Skin epidermis (tissue), 12 donors: ENCODE measurements at regions not wholly inside any gene's neighbourhood (a gene's known extent, or its start where the extent isn't known, plus 50 kb on each side); places are given as distances from the start of the nearest gene placed in this dataset.
A peak's percentile ranks its signal among the peaks of the same experiment; 100 is the strongest.

Source experiments
- H3K27ac ChIP-seq, 21 experiments: fragments of 200-600 bp; sonication (generic) in 11 of 21; one replicate each; pipeline ENCODE4 v1.5.0; 2020; ENCODE audit warnings: mild to moderate bottlenecking in 3 of 21, inconsistent platforms in 2 of 21, moderate library complexity in 2 of 21
- H3K4me3 ChIP-seq, 7 experiments: fragments of 200-600 bp; sonication (generic) in 2 of 7; one replicate each; pipeline ENCODE4 v1.5.0; 2020; ENCODE audit warnings: inconsistent platforms in 2 of 7, mild to moderate bottlenecking in 2 of 7, moderate library complexity in 1 of 7

GRCh38 chr6:141624301-141624700, 508.4 kb upstream of the GJE1 start:
- H3K27ac ChIP-seq = no peak overlapping the region
- H3K4me3 ChIP-seq = no peak overlapping the region

- H3K27ac ChIP-seq = no peak overlapping the region
- H3K4me3 ChIP-seq = no peak overlapping the region
These were observed 514.5 kb upstream of the GJE1 start for GRCh38 chr6:141618180-141618581.

GRCh38 chr6:141610741-141611140, 522.0 kb upstream of the GJE1 start:
- Histone ChIP-seq H3K4me3 (no peak overlapping the region), H3K27ac (no peak overlapping the region)

GRCh38 chr6:141607956-141608355, 524.8 kb upstream of the GJE1 start:
- Histone ChIP-seq H3K4me3 (no peak overlapping the region), H3K27ac (no peak overlapping the region)

- no peak overlapping the region for H3K27ac ChIP-seq
- H3K4me3 ChIP-seq = no peak overlapping the region
These were observed 534.2 kb upstream of the GJE1 start for GRCh38 chr6:141598487-141598886.

GRCh38 chr6:141594874-141595273, 537.9 kb upstream of the GJE1 start:
- no peak overlapping the region for H3K4me3 ChIP-seq
- H3K27ac ChIP-seq = no peak overlapping the region

- no peak overlapping the region for H3K4me3 ChIP-seq
- no peak overlapping the region for H3K27ac ChIP-seq
These were observed 539.4 kb upstream of the GJE1 start for GRCh38 chr6:141593311-141593710.

- H3K27ac ChIP-seq = no peak overlapping the region
These were observed 545.1 kb upstream of the GJE1 start for GRCh38 chr6:141587482-141588266.

GRCh38 chr6:141580988-141581552, 551.7 kb upstream of the GJE1 start:
- Histone ChIP-seq H3K27ac (no peak overlapping the region), H3K4me3 (no peak overlapping the region)

More at GRCh38 chr6:141587482-141588266, 545.1 kb upstream of the GJE1 start:
- H3K4me3 ChIP-seq = no peak overlapping the region

GRCh38 chr6:141580131-141580530, 552.6 kb upstream of the GJE1 start:
- Histone ChIP-seq H3K4me3 (no peak overlapping the region), H3K27ac (no peak overlapping the region)

GRCh38 chr6:141576751-141577150, 556.0 kb upstream of the GJE1 start:
- H3K4me3 ChIP-seq = no peak overlapping the region

GRCh38 chr6:141562851-141563763, 569.6 kb upstream of the GJE1 start:
- Histone ChIP-seq H3K4me3 (peak overlapping the region; percentile 3 to 30 (median 22)), H3K27ac (peak overlapping the region in 12 of 21 experiments; percentile 1 to 75 (median 54))

More at GRCh38 chr6:141576751-141577150, 556.0 kb upstream of the GJE1 start:
- no peak overlapping the region for H3K27ac ChIP-seq

GRCh38 chr6:141562186-141562811, 570.4 kb upstream of the GJE1 start:
- Histone ChIP-seq H3K27ac (peak overlapping the region in 13 of 21 experiments; percentile 1 to 75 (median 54)), H3K4me3 (peak overlapping the region; percentile 3 to 30 (median 22))

- no peak overlapping the region for H3K27ac ChIP-seq
- H3K4me3 ChIP-seq = no peak overlapping the region
These were observed 571.6 kb upstream of the GJE1 start for GRCh38 chr6:141561154-141561553.

GRCh38 chr6:141552463-141552862, 580.3 kb upstream of the GJE1 start:
- Histone ChIP-seq H3K27ac (peak overlapping the region in 1 of 21 experiments; percentile 61), H3K4me3 (no peak overlapping the region)

GRCh38 chr6:141552031-141552430, 580.7 kb upstream of the GJE1 start:
- H3K4me3 ChIP-seq = no peak overlapping the region
- H3K27ac ChIP-seq = no peak overlapping the region

- H3K27ac ChIP-seq = no peak overlapping the region
- H3K4me3 ChIP-seq = no peak overlapping the region
These were observed 581.4 kb upstream of the GJE1 start for GRCh38 chr6:141551318-141551717.

GRCh38 chr6:141550471-141550870, 582.3 kb upstream of the GJE1 start:
- H3K4me3 ChIP-seq = no peak overlapping the region

GRCh38 chr6:141548966-141549365, 583.8 kb upstream of the GJE1 start:
- Histone ChIP-seq H3K27ac (no peak overlapping the region), H3K4me3 (no peak overlapping the region)

More at GRCh38 chr6:141550471-141550870, 582.3 kb upstream of the GJE1 start:
- no peak overlapping the region for H3K27ac ChIP-seq
